Liver (tissue), 8 donors: ENCODE measurements at regions not wholly inside any gene's neighbourhood (a gene's known extent, or its start where the extent isn't known, plus 50 kb on each side); places are given as distances from the start of the nearest gene placed in this dataset.

Source experiments
- DNase-seq: peaks from one replicate; pipeline ENCODE4 v3.0.0-alpha.2; 2017; ENCODE audit warnings: low spot score
- H3K27ac ChIP-seq, 2 donors: one replicate each; pipeline ENCODE4 v1.7.0; 2013; ENCODE audit warnings: inconsistent platforms in 2 of 2, low read length in 2 of 2, control low read depth in 1 of 2, low read depth in 1 of 2, mild to moderate bottlenecking in 1 of 2
- H3K27me3 ChIP-seq, 4 donors: one replicate each; pipeline versions ENCODE4 v1.6.1 to v1.7.0; 2013; ENCODE audit warnings: low read length in 3 of 4, inconsistent platforms in 1 of 4, mild to moderate bottlenecking in 1 of 4, moderate library complexity in 1 of 4; ENCODE audit not compliant: control insufficient read depth in 4 of 4, insufficient read depth in 4 of 4
- H3K36me3 ChIP-seq, 4 donors: one replicate each; pipeline versions ENCODE4 v1.6.1 to v1.7.0; 2013; ENCODE audit warnings: low read length in 3 of 4, mild to moderate bottlenecking in 3 of 4, low read depth in 1 of 4, moderate library complexity in 1 of 4; ENCODE audit not compliant: control insufficient read depth in 4 of 4, insufficient read depth in 3 of 4
- H3K4me1 ChIP-seq, 4 donors: one replicate each; pipeline versions ENCODE4 v1.6.1 to v1.7.0; 2013; ENCODE audit warnings: low read length in 3 of 4, mild to moderate bottlenecking in 3 of 4, moderate library complexity in 1 of 4; ENCODE audit not compliant: control insufficient read depth in 4 of 4, insufficient read depth in 4 of 4
- H3K4me3 ChIP-seq, 3 donors: one replicate each; pipeline versions ENCODE4 v1.6.1 to v1.7.0; 2013; ENCODE audit warnings: low read length in 3 of 3, control low read depth in 1 of 3, low read depth in 1 of 3, mild to moderate bottlenecking in 1 of 3
- H3K9ac ChIP-seq, 2 donors: one replicate each; pipeline ENCODE4 v1.7.0; 2013; ENCODE audit warnings: low read length in 2 of 2, mild to moderate bottlenecking in 2 of 2, moderate library complexity in 2 of 2, control low read depth in 1 of 2, low read depth in 1 of 2
- H3K9me3 ChIP-seq, 4 donors: one replicate each; pipeline versions ENCODE4 v1.6.1 to v1.7.0; 2013; ENCODE audit warnings: low read length in 3 of 4; ENCODE audit not compliant: control insufficient read depth in 4 of 4
- FOXA1 ChIP-seq: IDR thresholded peaks from 2 replicates; pipeline ENCODE4 v1.6.1; 2016; ENCODE audit warnings: antibody characterized with exemption
- FOXA2 ChIP-seq: IDR thresholded peaks from 2 replicates; pipeline ENCODE4 v1.6.1; 2016; ENCODE audit warnings: antibody characterized with exemption
- HNF4A ChIP-seq, 2 donors: conservative IDR thresholded peaks; 2 replicates each; pipeline ENCODE4 v1.6.1; 2016; ENCODE audit warnings: antibody characterized with exemption in 2 of 2, mild to moderate bottlenecking in 2 of 2
- HNF4G ChIP-seq: IDR thresholded peaks from 2 replicates; pipeline ENCODE4 v1.6.1; 2016; ENCODE audit warnings: antibody characterized with exemption
- JUND ChIP-seq, 2 donors: IDR thresholded peaks; 2 replicates each; pipeline ENCODE4 v1.6.1; 2016; ENCODE audit warnings: antibody characterized with exemption in 2 of 2
- NR2F2 ChIP-seq: IDR thresholded peaks from 2 replicates; pipeline ENCODE4 v1.6.1; 2016; ENCODE audit warnings: antibody characterized with exemption
- RAD21 ChIP-seq, 2 donors: IDR thresholded peaks; 2 replicates each; pipeline ENCODE4 v1.6.1; 2016; ENCODE audit warnings: antibody characterized with exemption in 2 of 2, mild to moderate bottlenecking in 2 of 2
- REST ChIP-seq: IDR thresholded peaks from 2 replicates; pipeline ENCODE4 v1.6.1; 2016; ENCODE audit warnings: antibody characterized with exemption, mild to moderate bottlenecking
- SP1 ChIP-seq: IDR thresholded peaks from 2 replicates; pipeline ENCODE4 v1.6.1; 2018; ENCODE audit warnings: antibody characterized with exemption, mild to moderate bottlenecking
- TAF1 ChIP-seq: conservative IDR thresholded peaks from 2 replicates; pipeline ENCODE4 v1.6.1; 2016; ENCODE audit warnings: antibody characterized with exemption, mild to moderate bottlenecking
- YY1 ChIP-seq: IDR thresholded peaks from 2 replicates; pipeline ENCODE4 v1.6.1; 2016; ENCODE audit warnings: antibody characterized with exemption, mild to moderate bottlenecking
- ZBTB33 ChIP-seq: IDR thresholded peaks from 2 replicates; pipeline ENCODE4 v1.6.1; 2016; ENCODE audit warnings: antibody characterized with exemption
- WGBS: extraction: QIAGEN DNeasy Blood & Tissue Kit; methylation state at CpG from one replicate; pipeline ENCODE4 v1.1.7; 2013; 5-methylcytosine and 5-hydroxymethylcytosine counted together
- TF ChIP-seq, protein P1 (sequence below): IDR thresholded peaks from 2 replicates; pipeline ENCODE4 v1.6.1; 2016; ENCODE audit warnings: antibody characterized with exemption
- TF ChIP-seq, protein P2 (sequence below): IDR thresholded peaks from 2 replicates; pipeline ENCODE4 v1.6.1; 2016; ENCODE audit warnings: antibody characterized with exemption
- TF ChIP-seq, protein P3 (sequence below): fragments of 150-350 bp; IDR thresholded peaks from 2 replicates; pipeline ENCODE4 v1.5.1; 2017; ENCODE audit warnings: improper control_type of control experiment, low read depth, low read length; ENCODE audit not compliant: missing input control
- donor health status: healthy.
- donor health status: healthy.
- donor health status: healthy.
- donor health status: healthy.
- donor health status: healthy.

- peaks cover 0 to 2% (median 0%) of the 10 kb centered on the region in 4 donors for H3K27me3 ChIP-seq
- no peaks in the 10 kb centered on the region for H3K36me3 ChIP-seq
- H3K4me3 ChIP-seq: no peak overlapping the region
- no peaks in the 10 kb centered on the region for H3K4me1 ChIP-seq
- TF ChIP-seq ZBTB33 (no peak), FOXA2 (no peak), NR2F2 (no peak), FOXA1 (no peak)
- no peaks in the 10 kb centered on the region for H3K9me3 ChIP-seq
- H3K9ac ChIP-seq: no peak overlapping the region
- no peak overlapping the region for H3K27ac ChIP-seq
- WGBS: 69% methylated on average over 1 of the region's 1 CpG
- no peak for DNase-seq
Measured at GRCh38 chr6:67735623-67736022, 899.5 kb upstream of the ADGRB3 start.

GRCh38 chr6:67722861-67723261, 912.2 kb upstream of the ADGRB3 start:
- no peak overlapping the region for H3K9ac ChIP-seq
- TF ChIP-seq, protein P1, sequence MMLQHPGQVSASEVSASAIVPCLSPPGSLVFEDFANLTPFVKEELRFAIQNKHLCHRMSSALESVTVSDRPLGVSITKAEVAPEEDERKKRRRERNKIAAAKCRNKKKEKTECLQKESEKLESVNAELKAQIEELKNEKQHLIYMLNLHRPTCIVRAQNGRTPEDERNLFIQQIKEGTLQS: no peak
- TF ChIP-seq YY1 (no peak), HNF4A (conservative IDR thresholded peaks at IDR 0.05) (no peak), HNF4G (no peak), SP1 (no peak), FOXA1 (no peak), ZBTB33 (no peak), TAF1 (no peak), NR2F2 (no peak), JUND (IDR thresholded peaks at IDR 0.05) (no peak), RAD21 (IDR thresholded peaks at IDR 0.05) (no peak), REST (no peak)
- TF ChIP-seq, protein P2, sequence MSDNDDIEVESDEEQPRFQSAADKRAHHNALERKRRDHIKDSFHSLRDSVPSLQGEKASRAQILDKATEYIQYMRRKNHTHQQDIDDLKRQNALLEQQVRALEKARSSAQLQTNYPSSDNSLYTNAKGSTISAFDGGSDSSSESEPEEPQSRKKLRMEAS: no peak
- TF ChIP-seq, protein P3, sequence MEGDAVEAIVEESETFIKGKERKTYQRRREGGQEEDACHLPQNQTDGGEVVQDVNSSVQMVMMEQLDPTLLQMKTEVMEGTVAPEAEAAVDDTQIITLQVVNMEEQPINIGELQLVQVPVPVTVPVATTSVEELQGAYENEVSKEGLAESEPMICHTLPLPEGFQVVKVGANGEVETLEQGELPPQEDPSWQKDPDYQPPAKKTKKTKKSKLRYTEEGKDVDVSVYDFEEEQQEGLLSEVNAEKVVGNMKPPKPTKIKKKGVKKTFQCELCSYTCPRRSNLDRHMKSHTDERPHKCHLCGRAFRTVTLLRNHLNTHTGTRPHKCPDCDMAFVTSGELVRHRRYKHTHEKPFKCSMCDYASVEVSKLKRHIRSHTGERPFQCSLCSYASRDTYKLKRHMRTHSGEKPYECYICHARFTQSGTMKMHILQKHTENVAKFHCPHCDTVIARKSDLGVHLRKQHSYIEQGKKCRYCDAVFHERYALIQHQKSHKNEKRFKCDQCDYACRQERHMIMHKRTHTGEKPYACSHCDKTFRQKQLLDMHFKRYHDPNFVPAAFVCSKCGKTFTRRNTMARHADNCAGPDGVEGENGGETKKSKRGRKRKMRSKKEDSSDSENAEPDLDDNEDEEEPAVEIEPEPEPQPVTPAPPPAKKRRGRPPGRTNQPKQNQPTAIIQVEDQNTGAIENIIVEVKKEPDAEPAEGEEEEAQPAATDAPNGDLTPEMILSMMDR: no peak
- no peaks in the 10 kb centered on the region for H3K36me3 ChIP-seq
- WGBS: 80% methylated on average over 14 of the region's 14 CpGs
- peaks cover 0 to 3% (median 1%) of the 10 kb centered on the region in 4 donors for H3K9me3 ChIP-seq
- H3K4me1 ChIP-seq: no peaks in the 10 kb centered on the region
- no peaks in the 10 kb centered on the region for H3K27me3 ChIP-seq
- DNase-seq: no peak
- no peak overlapping the region for H3K4me3 ChIP-seq
- no peak overlapping the region for H3K27ac ChIP-seq
